ENCODE measurements at regions not wholly inside any gene's neighbourhood (a gene's known extent, or its start where the extent isn't known, plus 50 kb on each side); places are given as distances from the start of the nearest gene placed in this dataset.

- FAIRE-seq (no peak), DNase-seq (ENCODE audit: insufficient read length, low spot score) (no peak)
- TF ChIP-seq POU2F2 (IDR thresholded peaks at IDR 0.05; ENCODE audit: low read depth, low read length) (no peak), SPI1 (IDR thresholded peaks at IDR 0.05; ENCODE audit: low read depth, low read length) (no peak), PAX5 (IDR thresholded peaks at IDR 0.05; ENCODE audit: insufficient read depth, low read length, severe bottlenecking) (no peak), POLR2A (IDR thresholded peaks at IDR 0.05; ENCODE audit: low read depth, low read length) (no peak), TAF1 (IDR thresholded peaks at IDR 0.05; ENCODE audit: low read depth, low read length) (no peak), POLR2AphosphoS5 (IDR thresholded peaks at IDR 0.05; ENCODE audit: low read depth, low read length) (no peak)
Measured at GRCh38 chr22:48651036-48651890, 1176.4 kb downstream of the BRD1 start.

DNA sequence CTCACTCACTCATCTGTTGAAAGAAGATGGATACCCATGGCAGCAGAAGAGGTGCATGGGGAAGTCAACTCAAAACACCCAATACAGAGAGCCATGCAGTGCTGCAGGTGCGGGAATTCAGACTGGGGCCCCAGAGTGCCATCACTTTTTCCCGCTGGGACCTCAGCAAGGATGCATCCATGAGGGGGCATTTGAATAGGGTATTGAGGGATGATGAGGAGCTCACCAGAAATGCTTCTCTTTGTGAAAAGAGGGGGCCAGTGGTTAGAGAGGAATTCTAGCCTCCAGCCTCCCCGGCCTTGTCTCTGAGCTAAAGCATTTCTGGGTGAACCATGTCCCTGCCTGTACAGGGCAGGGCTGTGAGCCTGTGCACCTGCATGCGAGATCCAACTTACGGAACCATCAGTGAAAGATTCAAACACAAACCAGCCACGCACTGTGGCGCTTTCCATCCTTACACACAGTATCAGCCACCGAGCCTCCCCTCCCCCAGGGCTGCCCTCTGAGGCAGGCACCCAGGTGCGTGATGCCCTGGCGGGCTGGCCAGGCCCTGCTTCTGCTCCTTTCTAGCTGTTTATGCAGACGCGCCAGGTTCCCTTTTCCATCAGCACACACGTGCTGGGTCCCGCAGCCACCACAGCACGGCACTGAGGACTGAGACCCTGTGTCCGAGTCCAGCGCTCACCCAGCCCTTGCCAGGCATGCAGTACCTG lies 1177.2 kb downstream of the BRD1 start:
- DNase-seq (ENCODE audit: insufficient read length, low spot score) (no peak), FAIRE-seq (no peak)
- TF ChIP-seq PAX5 (IDR thresholded peaks at IDR 0.05; ENCODE audit: insufficient read depth, low read length, severe bottlenecking) (no peak), SPI1 (IDR thresholded peaks at IDR 0.05; ENCODE audit: low read depth, low read length) (no peak), TAF1 (IDR thresholded peaks at IDR 0.05; ENCODE audit: low read depth, low read length) (no peak), POLR2A (IDR thresholded peaks at IDR 0.05; ENCODE audit: low read depth, low read length) (no peak), POU2F2 (IDR thresholded peaks at IDR 0.05; ENCODE audit: low read depth, low read length) (no peak), POLR2AphosphoS5 (IDR thresholded peaks at IDR 0.05; ENCODE audit: low read depth, low read length) (no peak)

DNA sequence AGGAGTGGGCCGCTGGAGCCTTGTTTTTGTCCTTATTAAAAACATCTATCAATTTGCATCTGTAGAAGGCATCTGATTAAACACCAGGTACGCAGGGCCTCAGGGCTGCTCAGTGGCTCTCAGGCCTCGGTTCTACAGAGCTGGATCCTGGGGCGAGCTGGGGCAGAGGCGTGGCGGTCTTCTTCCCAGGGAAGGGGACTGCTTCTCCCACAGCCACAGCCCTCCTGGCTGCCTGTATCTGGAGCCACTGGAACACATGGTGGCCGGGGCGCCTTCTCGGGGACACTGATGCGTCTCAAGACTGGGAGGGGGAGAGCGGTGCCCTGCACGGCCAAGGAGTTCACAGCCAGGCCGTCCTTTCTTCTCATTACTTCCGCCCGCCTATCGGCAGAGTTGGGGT lies 1178.2 kb downstream of the BRD1 start:
- FAIRE-seq (no peak), DNase-seq (ENCODE audit: insufficient read length, low spot score) (no peak)
- TF ChIP-seq TAF1 (IDR thresholded peaks at IDR 0.05; ENCODE audit: low read depth, low read length) (no peak), SPI1 (IDR thresholded peaks at IDR 0.05; ENCODE audit: low read depth, low read length) (no peak), POLR2AphosphoS5 (IDR thresholded peaks at IDR 0.05; ENCODE audit: low read depth, low read length) (no peak), POU2F2 (IDR thresholded peaks at IDR 0.05; ENCODE audit: low read depth, low read length) (no peak), PAX5 (IDR thresholded peaks at IDR 0.05; ENCODE audit: insufficient read depth, low read length, severe bottlenecking) (no peak), POLR2A (IDR thresholded peaks at IDR 0.05; ENCODE audit: low read depth, low read length) (no peak)

GRCh38 chr22:48649031-48649430 lies 1178.6 kb downstream of the BRD1 start:
- FAIRE-seq (no peak), DNase-seq (ENCODE audit: insufficient read length, low spot score) (no peak)
- TF ChIP-seq POU2F2 (IDR thresholded peaks at IDR 0.05; ENCODE audit: low read depth, low read length) (no peak), TAF1 (IDR thresholded peaks at IDR 0.05; ENCODE audit: low read depth, low read length) (no peak), SPI1 (IDR thresholded peaks at IDR 0.05; ENCODE audit: low read depth, low read length) (no peak), POLR2A (IDR thresholded peaks at IDR 0.05; ENCODE audit: low read depth, low read length) (no peak), PAX5 (IDR thresholded peaks at IDR 0.05; ENCODE audit: insufficient read depth, low read length, severe bottlenecking) (no peak), POLR2AphosphoS5 (IDR thresholded peaks at IDR 0.05; ENCODE audit: low read depth, low read length) (no peak)

- DNase-seq (ENCODE audit: insufficient read length, low spot score) (no peak), FAIRE-seq (no peak)
- TF ChIP-seq POLR2AphosphoS5 (IDR thresholded peaks at IDR 0.05; ENCODE audit: low read depth, low read length) (no peak), POU2F2 (IDR thresholded peaks at IDR 0.05; ENCODE audit: low read depth, low read length) (no peak), SPI1 (IDR thresholded peaks at IDR 0.05; ENCODE audit: low read depth, low read length) (no peak), POLR2A (IDR thresholded peaks at IDR 0.05; ENCODE audit: low read depth, low read length) (no peak)
Measured at GRCh38 chr22:48647606-48648515, 1179.8 kb downstream of the BRD1 start.

DNA sequence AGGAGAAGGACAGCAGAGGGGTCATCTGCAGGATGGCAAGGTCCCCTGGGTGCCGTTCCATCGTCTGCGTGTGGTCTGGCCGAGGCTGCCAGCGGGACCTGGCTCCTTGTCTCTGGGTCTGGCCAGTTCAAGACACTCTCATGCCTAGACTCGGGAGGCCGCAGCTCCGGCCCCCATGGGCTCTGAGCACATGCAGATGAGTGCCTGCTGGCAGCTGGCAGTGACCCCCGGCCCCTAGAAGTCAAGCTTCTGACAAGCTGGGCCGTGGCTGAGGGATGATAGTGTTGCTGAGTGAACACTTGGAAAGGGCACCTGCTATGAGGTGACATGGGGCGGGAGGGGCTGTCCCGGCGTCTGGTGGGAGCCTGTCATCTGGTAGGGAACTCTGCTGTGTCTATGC lies 1180.6 kb downstream of the BRD1 start:
- no peak for FAIRE-seq
- TF ChIP-seq POLR2AphosphoS5 (IDR thresholded peaks at IDR 0.05; ENCODE audit: low read depth, low read length), result no peak
- TF ChIP-seq PAX5 (IDR thresholded peaks at IDR 0.05; ENCODE audit: insufficient read depth, low read length, severe bottlenecking), result no peak
- no peak for TF ChIP-seq SPI1 (IDR thresholded peaks at IDR 0.05; ENCODE audit: low read depth, low read length)
- TF ChIP-seq POLR2A (IDR thresholded peaks at IDR 0.05; ENCODE audit: low read depth, low read length), result no peak
- TF ChIP-seq POU2F2 (IDR thresholded peaks at IDR 0.05; ENCODE audit: low read depth, low read length), result no peak
- TF ChIP-seq TAF1 (IDR thresholded peaks at IDR 0.05; ENCODE audit: low read depth, low read length), result no peak
- no peak for DNase-seq (ENCODE audit: insufficient read length, low spot score)

DNA sequence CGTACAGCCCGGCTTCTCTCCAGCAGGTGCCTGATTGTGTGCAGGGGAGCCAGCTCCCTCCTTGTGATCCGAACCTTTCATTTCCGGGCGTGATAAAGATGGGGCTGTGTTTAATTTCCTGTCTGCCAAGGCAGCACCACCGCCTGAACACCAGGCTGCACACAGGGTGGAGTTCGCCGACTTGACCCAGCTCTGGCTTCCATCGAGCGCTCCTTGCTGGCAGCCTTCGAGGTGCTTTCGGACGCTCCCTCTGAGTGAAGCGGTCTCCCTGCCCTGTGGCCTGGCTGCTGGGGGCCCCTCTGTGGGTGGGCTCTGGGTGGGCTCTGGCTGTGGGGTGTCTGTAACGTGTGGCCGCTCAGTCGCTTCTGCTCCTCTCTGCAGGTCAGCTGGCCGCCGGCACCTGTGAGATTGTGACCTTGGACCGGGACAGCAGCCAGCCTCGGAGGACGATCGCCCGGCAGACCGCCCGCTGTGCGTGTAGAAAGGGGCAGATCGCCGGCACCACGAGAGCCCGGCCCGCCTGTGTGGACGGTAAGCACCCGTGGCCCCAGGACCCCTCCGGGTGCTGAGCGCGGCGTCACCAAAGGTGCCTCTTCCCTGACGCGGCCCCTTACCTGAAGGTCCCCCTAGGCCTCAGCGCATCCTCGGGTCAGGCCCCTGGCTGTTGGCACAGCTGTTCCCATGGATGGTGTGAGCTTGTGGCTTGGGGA lies 1181.3 kb downstream of the BRD1 start:
- no peak for TF ChIP-seq POU2F2 (IDR thresholded peaks at IDR 0.05; ENCODE audit: low read depth, low read length)
- TF ChIP-seq SPI1 (IDR thresholded peaks at IDR 0.05; ENCODE audit: low read depth, low read length), result no peak
- no peak for TF ChIP-seq PAX5 (IDR thresholded peaks at IDR 0.05; ENCODE audit: insufficient read depth, low read length, severe bottlenecking)
- TF ChIP-seq TAF1 (IDR thresholded peaks at IDR 0.05; ENCODE audit: low read depth, low read length), result no peak
- no peak for TF ChIP-seq POLR2A (IDR thresholded peaks at IDR 0.05; ENCODE audit: low read depth, low read length)
- no peak for TF ChIP-seq POLR2AphosphoS5 (IDR thresholded peaks at IDR 0.05; ENCODE audit: low read depth, low read length)
- FAIRE-seq (no peak), DNase-seq (ENCODE audit: insufficient read length, low spot score) (no peak)

DNA sequence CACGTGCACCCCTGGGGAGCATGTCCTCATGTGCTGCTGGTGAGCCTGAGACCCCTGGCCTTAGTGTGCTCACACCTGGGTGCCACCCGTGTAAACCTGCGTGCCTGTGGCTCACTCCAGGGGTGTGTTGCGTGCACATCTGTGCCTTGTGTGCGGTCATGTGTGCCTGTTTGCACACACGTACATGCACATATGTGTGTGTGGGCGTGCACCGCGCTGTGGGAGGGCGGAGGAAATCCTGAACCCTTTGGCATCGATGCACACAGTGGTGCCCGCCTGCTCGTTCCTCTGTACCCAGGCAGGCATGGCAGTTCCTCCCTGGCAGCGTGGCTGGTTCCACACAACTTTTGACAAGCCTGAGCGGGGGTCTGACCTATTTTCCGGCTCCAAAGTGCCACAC lies 1181.9 kb downstream of the BRD1 start:
- TF ChIP-seq POLR2AphosphoS5 (IDR thresholded peaks at IDR 0.05; ENCODE audit: low read depth, low read length) (no peak), POU2F2 (IDR thresholded peaks at IDR 0.05; ENCODE audit: low read depth, low read length) (no peak), TAF1 (IDR thresholded peaks at IDR 0.05; ENCODE audit: low read depth, low read length) (no peak), POLR2A (IDR thresholded peaks at IDR 0.05; ENCODE audit: low read depth, low read length) (no peak), PAX5 (IDR thresholded peaks at IDR 0.05; ENCODE audit: insufficient read depth, low read length, severe bottlenecking) (no peak), SPI1 (IDR thresholded peaks at IDR 0.05; ENCODE audit: low read depth, low read length) (no peak)
- no peak for FAIRE-seq
- DNase-seq (ENCODE audit: insufficient read length, low spot score), result no peak

Data from GM12891 (cell line).